ENCODE measurements at regions not wholly inside any gene's neighbourhood (a gene's known extent, or its start where the extent isn't known, plus 50 kb on each side); places are given as distances from the start of the nearest gene placed in this dataset.

- H3F3A ChIP-seq (ENCODE audit: insufficient read depth, low read length) = no peaks in the 10 kb centered on the region
- no peaks in the 10 kb centered on the region for H3K36me3 ChIP-seq (replicated peaks; ENCODE audit: insufficient read depth, low read length)
- H4K20me1 ChIP-seq (ENCODE audit: insufficient read depth, low read length) = no peaks in the 10 kb centered on the region
- no peak for DNase-seq
- H2AFZ ChIP-seq (ENCODE audit: low read length) = no peak overlapping the region
- no peaks in the 10 kb centered on the region for H3K4me1 ChIP-seq (ENCODE audit: low read length)
- H3K9me2 ChIP-seq (replicated peaks; ENCODE audit: insufficient read depth, low read length) = no peaks in the 10 kb centered on the region
- no peak overlapping the region for H3K4me2 ChIP-seq (ENCODE audit: low read depth, low read length)
- H3K4me3 ChIP-seq (ENCODE audit: low read length) = no peak overlapping the region
- H3K27ac ChIP-seq (ENCODE audit: low read length) = no peak overlapping the region
- TF ChIP-seq EZH2 (optimal IDR thresholded peaks at IDR 0.05; ENCODE audit: low read depth, low read length) = no peak
- no peak for TF ChIP-seq CTCF (IDR thresholded peaks at IDR 0.05; ENCODE audit: low read length)
- no peak for TF ChIP-seq EZH2phosphoT487 (IDR thresholded peaks at IDR 0.05; ENCODE audit: low read length)
- H3K79me2 ChIP-seq (ENCODE audit: low read length) = no peaks in the 10 kb centered on the region
- H3K27me3 ChIP-seq (replicated peaks; ENCODE audit: insufficient read depth, low read length) = no peaks in the 10 kb centered on the region
- no peak overlapping the region for H3K9ac ChIP-seq (ENCODE audit: low read length)
- no peaks in the 10 kb centered on the region for H3K9me3 ChIP-seq (replicated peaks; ENCODE audit: insufficient read depth, low read length)
Observed at GRCh38 chr6:92847988-92848387, 571.4 kb downstream of the EPHA7 start.

GRCh38 chr6:92840246-92840930, 579.0 kb downstream of the EPHA7 start:
- TF ChIP-seq EZH2 (optimal IDR thresholded peaks at IDR 0.05; ENCODE audit: low read depth, low read length) (no peak), EZH2phosphoT487 (IDR thresholded peaks at IDR 0.05; ENCODE audit: low read length) (no peak), CTCF (IDR thresholded peaks at IDR 0.05; ENCODE audit: low read length) (no peak)

GRCh38 chr6:92828788-92829187, 590.6 kb downstream of the EPHA7 start:
- no peak for TF ChIP-seq CTCF (IDR thresholded peaks at IDR 0.05; ENCODE audit: low read length)
- no peak for TF ChIP-seq EZH2 (optimal IDR thresholded peaks at IDR 0.05; ENCODE audit: low read depth, low read length)
- TF ChIP-seq EZH2phosphoT487 (IDR thresholded peaks at IDR 0.05; ENCODE audit: low read length) = no peak
- H4K20me1 ChIP-seq (ENCODE audit: insufficient read depth, low read length) = no peaks in the 10 kb centered on the region

More at GRCh38 chr6:92840246-92840930, 579.0 kb downstream of the EPHA7 start:
- Histone ChIP-seq H4K20me1 (ENCODE audit: insufficient read depth, low read length) (no peaks in the 10 kb centered on the region), H3F3A (ENCODE audit: insufficient read depth, low read length) (no peaks in the 10 kb centered on the region), H3K9me2 (replicated peaks; ENCODE audit: insufficient read depth, low read length) (no peaks in the 10 kb centered on the region), H3K4me3 (ENCODE audit: low read length) (no peak overlapping the region), H3K4me1 (ENCODE audit: low read length) (no peaks in the 10 kb centered on the region), H3K27me3 (replicated peaks; ENCODE audit: insufficient read depth, low read length) (no peaks in the 10 kb centered on the region), H2AFZ (ENCODE audit: low read length) (no peak overlapping the region), H3K4me2 (ENCODE audit: low read depth, low read length) (no peak overlapping the region), H3K27ac (ENCODE audit: low read length) (no peak overlapping the region), H3K9ac (ENCODE audit: low read length) (no peak overlapping the region), H3K79me2 (ENCODE audit: low read length) (no peaks in the 10 kb centered on the region), H3K9me3 (replicated peaks; ENCODE audit: insufficient read depth, low read length) (no peaks in the 10 kb centered on the region), H3K36me3 (replicated peaks; ENCODE audit: insufficient read depth, low read length) (no peaks in the 10 kb centered on the region)
- no peak for DNase-seq

More at GRCh38 chr6:92828788-92829187, 590.6 kb downstream of the EPHA7 start:
- H3K9me3 ChIP-seq (replicated peaks; ENCODE audit: insufficient read depth, low read length) = no peaks in the 10 kb centered on the region
- no peaks in the 10 kb centered on the region for H3F3A ChIP-seq (ENCODE audit: insufficient read depth, low read length)
- DNase-seq = no peak
- H3K36me3 ChIP-seq (replicated peaks; ENCODE audit: insufficient read depth, low read length) = no peaks in the 10 kb centered on the region
- no peaks in the 10 kb centered on the region for H3K27me3 ChIP-seq (replicated peaks; ENCODE audit: insufficient read depth, low read length)
- H3K79me2 ChIP-seq (ENCODE audit: low read length) = no peaks in the 10 kb centered on the region
- H3K4me2 ChIP-seq (ENCODE audit: low read depth, low read length) = no peak overlapping the region
- H3K9ac ChIP-seq (ENCODE audit: low read length) = no peak overlapping the region
- H3K4me3 ChIP-seq (ENCODE audit: low read length) = no peak overlapping the region
- H3K9me2 ChIP-seq (replicated peaks; ENCODE audit: insufficient read depth, low read length) = no peaks in the 10 kb centered on the region
- no peak overlapping the region for H3K27ac ChIP-seq (ENCODE audit: low read length)
- no peaks in the 10 kb centered on the region for H3K4me1 ChIP-seq (ENCODE audit: low read length)
- H2AFZ ChIP-seq (ENCODE audit: low read length) = no peak overlapping the region

Data from MM.1S (cell line).